Brain microvascular endothelial cell (primary cell): ENCODE measurements at regions not wholly inside any gene's neighbourhood (a gene's known extent, or its start where the extent isn't known, plus 50 kb on each side); places are given as distances from the start of the nearest gene placed in this dataset.

Source experiments
- DNase-seq: peaks from one replicate; pipeline ENCODE4 v3.0.0-alpha.2; 2020
- H3K27ac ChIP-seq: fragments of 250-450 bp; sonication (Bioruptor Pico); 2 replicates; pipeline ENCODE4 v1.5.1; 2020; ENCODE audit warnings: mild to moderate bottlenecking, moderate library complexity
- H3K27me3 ChIP-seq: fragments of 250-450 bp; sonication (Bioruptor Pico); replicated peaks from 2 replicates; pipeline ENCODE4 v1.5.1; 2020; ENCODE audit warnings: mild to moderate bottlenecking
- H3K36me3 ChIP-seq: fragments of 250-450 bp; sonication (Bioruptor Pico); replicated peaks from 2 replicates; pipeline ENCODE4 v1.5.1; 2020; ENCODE audit warnings: mild to moderate bottlenecking
- H3K4me3 ChIP-seq: 2 replicates; pipeline ENCODE4 v1.5.1; 2011; ENCODE audit warnings: low read depth, mild to moderate bottlenecking, control low read depth, low read length, moderate library complexity
- CTCF ChIP-seq: IDR thresholded peaks from 2 replicates; pipeline ENCODE4 v1.5.1; 2011; ENCODE audit warnings: low read depth, mild to moderate bottlenecking, moderate library complexity, low read length, control low read depth, inconsistent platforms; ENCODE audit errors: missing control alignments
- in situ Hi-C: cut with HindIII; loops from 2 replicates; pipeline ENCODE4 v1.10.0; 2017; ENCODE audit warnings: low sequenced_read_pairs, low pct_ligation_motif_present

GRCh38 chr9:115326461-115326860, 208.5 kb upstream of the TNC start:
- in situ Hi-C loops = no loop called here
- no peaks in the 10 kb centered on the region for H3K36me3 ChIP-seq

GRCh38 chr9:115327436-115328122, 209.6 kb upstream of the TNC start:
- H3K27ac ChIP-seq = no peak overlapping the region
- no peak overlapping the region for H3K4me3 ChIP-seq
- no peaks in the 10 kb centered on the region for H3K27me3 ChIP-seq
- no peak for DNase-seq
- TF ChIP-seq CTCF = no peak
- in situ Hi-C loops = no loop called here
- no peaks in the 10 kb centered on the region for H3K36me3 ChIP-seq

More at GRCh38 chr9:115326461-115326860, 208.5 kb upstream of the TNC start:
- DNase-seq = no peak
- no peaks in the 10 kb centered on the region for H3K27me3 ChIP-seq
- H3K27ac ChIP-seq = no peak overlapping the region
- TF ChIP-seq CTCF = no peak
- H3K4me3 ChIP-seq = no peak overlapping the region

- H3K27ac ChIP-seq = no peak overlapping the region
- peak; percentile 26 for DNase-seq
- in situ Hi-C loops = no loop called here
- no peaks in the 10 kb centered on the region for H3K27me3 ChIP-seq
- H3K36me3 ChIP-seq = no peaks in the 10 kb centered on the region
- TF ChIP-seq CTCF = no peak
- no peak overlapping the region for H3K4me3 ChIP-seq
These were observed 210.3 kb upstream of the TNC start for GRCh38 chr9:115328228-115328627.

- Histone ChIP-seq H3K27me3 (no peaks in the 10 kb centered on the region), H3K27ac (no peak overlapping the region), H3K4me3 (no peak overlapping the region), H3K36me3 (no peaks in the 10 kb centered on the region)
- no peak for DNase-seq
- in situ Hi-C loops = no loop called here
- TF ChIP-seq CTCF = no peak
These were observed 210.7 kb upstream of the TNC start for GRCh38 chr9:115328677-115329076.

GRCh38 chr9:115333277-115334070, 215.5 kb upstream of the TNC start:
- no peak overlapping the region for H3K27ac ChIP-seq
- no peak overlapping the region for H3K4me3 ChIP-seq
- TF ChIP-seq CTCF = no peak
- no peaks in the 10 kb centered on the region for H3K36me3 ChIP-seq
- in situ Hi-C loops = no loop called here
- H3K27me3 ChIP-seq = no peaks in the 10 kb centered on the region
- DNase-seq = no peak
